ENCODE measurements at regions not wholly inside any gene's neighbourhood (a gene's known extent, or its start where the extent isn't known, plus 50 kb on each side); places are given as distances from the start of the nearest gene placed in this dataset.
"Not testable (repeated sequence)": the region's sequence is repeated elsewhere in the genome, so short reads cannot be mapped to it uniquely, and the experiment has no call there.

DNA sequence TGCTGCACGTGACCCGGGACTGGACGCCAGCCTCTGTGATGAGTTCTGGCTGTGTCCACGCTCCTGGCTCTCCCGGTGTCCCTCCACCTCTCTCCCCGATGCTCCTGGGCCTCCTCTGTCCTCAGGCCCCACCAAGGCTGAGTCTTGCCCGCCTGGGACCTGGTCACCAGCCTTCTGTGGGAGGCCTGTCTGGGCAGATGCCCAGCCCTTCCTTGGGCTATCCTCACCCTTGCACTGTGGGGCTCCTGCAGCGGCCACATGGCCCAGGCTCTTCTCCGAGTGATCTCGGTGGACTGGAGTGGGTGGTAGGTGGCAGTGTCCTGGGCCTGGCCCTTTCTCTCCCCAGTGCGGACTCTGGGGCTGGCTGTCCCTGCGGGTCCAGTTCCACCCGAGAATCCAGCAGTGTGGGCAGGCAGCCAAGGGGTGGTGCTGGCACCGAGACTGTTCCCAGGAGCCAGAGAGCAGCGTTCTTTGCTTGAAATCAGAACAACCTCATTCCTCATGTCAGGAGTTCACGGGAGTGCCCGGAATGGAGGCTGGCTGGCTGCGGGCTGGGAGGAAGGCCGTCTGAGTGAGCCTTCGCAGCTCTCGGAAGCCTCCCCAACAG is 94.6 kb downstream of the TMEM121 start:
- not testable (repeated sequence) for H3K9me3 ChIP-seq (ENCODE audit: insufficient read depth, low read length); DNase-seq (ENCODE audit: low read depth, low spot score); H3K4me1 ChIP-seq (ENCODE audit: insufficient read depth, insufficient read length); H3K36me3 ChIP-seq (ENCODE audit: insufficient read depth, insufficient read length, low read length); H3K9ac ChIP-seq (ENCODE audit: insufficient read length, low read depth); H3K4me3 ChIP-seq (ENCODE audit: insufficient read length, low read depth); H3K27me3 ChIP-seq (ENCODE audit: insufficient read depth, insufficient read length)

DNA sequence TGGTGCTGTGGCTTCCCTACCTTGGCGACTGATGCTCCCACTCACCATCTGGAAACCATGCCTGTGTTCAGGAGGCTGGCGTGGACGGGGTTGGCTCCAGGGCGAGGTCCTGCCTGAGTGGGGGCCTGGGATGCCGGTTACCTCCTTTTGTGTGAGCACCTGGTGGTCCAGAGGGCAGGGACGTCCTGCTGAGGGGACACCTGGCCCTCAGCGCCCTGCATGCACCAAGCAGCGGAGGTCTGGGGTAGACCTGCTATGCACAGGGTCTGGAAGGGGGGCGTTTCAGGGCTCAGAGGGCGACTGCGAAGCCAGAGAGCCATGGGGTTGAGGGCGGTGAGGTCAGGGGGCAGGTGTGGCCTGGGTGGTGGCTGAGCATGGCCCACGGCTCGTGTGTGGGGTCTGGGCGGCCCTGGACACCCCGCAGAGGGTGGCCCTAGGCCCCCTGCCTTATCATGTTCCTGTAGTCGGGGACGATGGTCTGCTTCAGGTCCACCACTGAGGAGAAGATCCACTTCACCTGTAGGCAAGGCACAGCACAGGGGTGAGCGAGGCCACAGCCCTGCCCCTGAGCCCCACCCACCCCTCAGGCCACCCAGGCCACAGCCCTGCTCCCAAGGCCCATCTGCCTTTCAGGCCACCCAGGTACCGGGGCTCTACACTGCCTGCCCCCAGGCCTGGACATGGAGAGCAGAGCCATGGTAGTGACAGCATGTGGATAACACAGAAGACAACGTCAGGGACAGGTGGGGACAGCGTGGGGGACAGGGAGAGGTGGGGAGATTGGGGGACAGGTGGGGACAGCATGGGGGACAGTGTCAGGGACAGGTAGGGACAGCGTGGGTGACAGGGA is 95.3 kb downstream of the TMEM121 start:
- H3K9me3 ChIP-seq (ENCODE audit: insufficient read depth, low read length) = not testable (repeated sequence)

GRCh38 chr14:105622329-105622955 is 96.1 kb downstream of the TMEM121 start:
- no peaks in the 10 kb centered on the region for H3K36me3 ChIP-seq (ENCODE audit: insufficient read depth, insufficient read length, low read length)
- no peaks in the 10 kb centered on the region for H3K9me3 ChIP-seq (ENCODE audit: insufficient read depth, low read length)
- no peak for DNase-seq (ENCODE audit: low read depth, low spot score)
- no peak overlapping the region for H3K9ac ChIP-seq (ENCODE audit: insufficient read length, low read depth)
- no peak for TF ChIP-seq SUZ12 (IDR thresholded peaks at IDR 0.05; ENCODE audit: extremely low read depth, insufficient read depth, insufficient read length)
- no peak for TF ChIP-seq ZNF274 (IDR thresholded peaks at IDR 0.05; ENCODE audit: low read depth, low read length)
- TF ChIP-seq YY1 (IDR thresholded peaks at IDR 0.05; ENCODE audit: insufficient read depth, insufficient read length) = no peak
- no peaks in the 10 kb centered on the region for H3K4me1 ChIP-seq (ENCODE audit: insufficient read depth, insufficient read length)
- H3K27me3 ChIP-seq (ENCODE audit: insufficient read depth, insufficient read length) = no peaks in the 10 kb centered on the region
- no peak overlapping the region for H3K4me3 ChIP-seq (ENCODE audit: insufficient read length, low read depth)

More for the DNA sequence above, 95.3 kb downstream of the TMEM121 start:
- not testable (repeated sequence) for H3K9ac ChIP-seq (ENCODE audit: insufficient read length, low read depth); H3K36me3 ChIP-seq (ENCODE audit: insufficient read depth, insufficient read length, low read length); H3K4me1 ChIP-seq (ENCODE audit: insufficient read depth, insufficient read length); H3K27me3 ChIP-seq (ENCODE audit: insufficient read depth, insufficient read length); DNase-seq (ENCODE audit: low read depth, low spot score); H3K4me3 ChIP-seq (ENCODE audit: insufficient read length, low read depth)

- not testable (repeated sequence) for H3K36me3 ChIP-seq (ENCODE audit: insufficient read depth, insufficient read length, low read length); H3K4me3 ChIP-seq (ENCODE audit: insufficient read length, low read depth); H3K9me3 ChIP-seq (ENCODE audit: insufficient read depth, low read length); H3K4me1 ChIP-seq (ENCODE audit: insufficient read depth, insufficient read length); H3K27me3 ChIP-seq (ENCODE audit: insufficient read depth, insufficient read length); DNase-seq (ENCODE audit: low read depth, low spot score); H3K9ac ChIP-seq (ENCODE audit: insufficient read length, low read depth)
Observed at GRCh38 chr14:105623178-105623577, 96.8 kb downstream of the TMEM121 start.

GRCh38 chr14:105624346-105624745 is 98.0 kb downstream of the TMEM121 start:
- not testable (repeated sequence) for H3K4me3 ChIP-seq (ENCODE audit: insufficient read length, low read depth); H3K27me3 ChIP-seq (ENCODE audit: insufficient read depth, insufficient read length); H3K9ac ChIP-seq (ENCODE audit: insufficient read length, low read depth); H3K4me1 ChIP-seq (ENCODE audit: insufficient read depth, insufficient read length); H3K36me3 ChIP-seq (ENCODE audit: insufficient read depth, insufficient read length, low read length); H3K9me3 ChIP-seq (ENCODE audit: insufficient read depth, low read length); DNase-seq (ENCODE audit: low read depth, low spot score)

DNA sequence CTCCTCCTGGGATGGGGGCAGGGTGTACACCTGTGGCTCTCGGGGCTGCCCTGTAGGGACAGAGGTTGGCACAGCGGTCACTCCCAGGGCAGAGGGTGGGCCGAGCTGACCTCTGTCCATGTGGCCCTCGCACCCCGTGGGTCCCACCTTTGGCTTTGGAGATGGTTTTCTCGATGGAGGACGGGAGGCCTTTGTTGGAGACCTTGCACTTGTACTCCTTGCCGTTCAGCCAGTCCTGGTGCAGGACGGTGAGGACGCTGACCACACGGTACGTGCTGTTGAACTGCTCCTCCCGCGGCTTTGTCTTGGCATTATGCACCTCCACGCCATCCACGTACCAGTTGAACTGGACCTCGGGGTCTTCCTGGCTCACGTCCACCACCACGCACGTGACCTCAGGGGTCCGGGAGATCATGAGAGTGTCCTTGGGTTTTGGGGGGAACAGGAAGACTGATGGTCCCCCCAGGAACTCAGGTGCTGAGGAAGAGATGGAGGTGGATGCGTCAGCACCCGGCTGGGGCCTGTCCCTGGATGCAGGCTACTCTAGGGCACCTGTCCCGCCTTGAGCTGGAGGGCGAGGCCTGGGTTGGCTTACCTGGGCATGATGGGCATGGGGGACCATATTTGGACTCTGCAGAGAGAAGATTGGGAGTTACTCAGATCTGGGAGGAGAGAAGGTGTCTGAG is 98.5 kb downstream of the TMEM121 start:
- H3K27me3 ChIP-seq (ENCODE audit: insufficient read depth, insufficient read length); H3K4me3 ChIP-seq (ENCODE audit: insufficient read length, low read depth); H3K9me3 ChIP-seq (ENCODE audit: insufficient read depth, low read length); H3K9ac ChIP-seq (ENCODE audit: insufficient read length, low read depth); H3K4me1 ChIP-seq (ENCODE audit: insufficient read depth, insufficient read length); DNase-seq (ENCODE audit: low read depth, low spot score); H3K36me3 ChIP-seq (ENCODE audit: insufficient read depth, insufficient read length, low read length): not testable (repeated sequence)

DNA sequence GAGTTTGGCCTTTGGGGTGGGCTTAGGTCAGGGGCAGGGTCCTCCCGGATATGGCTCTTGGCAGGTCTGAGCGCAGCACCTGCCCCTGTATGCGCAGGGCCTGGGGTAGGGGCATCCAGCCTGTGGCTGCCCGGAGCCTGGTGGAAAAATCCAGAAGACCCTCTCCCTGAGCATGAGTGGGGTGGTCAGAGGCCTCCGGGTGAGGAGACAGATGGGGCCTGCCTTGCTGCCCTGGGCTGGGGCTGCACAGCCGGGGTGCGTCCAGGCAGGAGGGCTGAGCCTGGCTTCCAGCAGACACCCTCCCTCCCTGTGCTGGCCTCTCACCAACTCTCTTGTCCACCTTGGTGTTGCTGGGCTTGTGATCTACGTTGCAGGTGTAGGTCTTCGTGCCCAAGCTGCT is 99.1 kb downstream of the TMEM121 start:
- H3K4me1 ChIP-seq (ENCODE audit: insufficient read depth, insufficient read length); H3K36me3 ChIP-seq (ENCODE audit: insufficient read depth, insufficient read length, low read length); H3K9me3 ChIP-seq (ENCODE audit: insufficient read depth, low read length); DNase-seq (ENCODE audit: low read depth, low spot score); H3K27me3 ChIP-seq (ENCODE audit: insufficient read depth, insufficient read length); H3K4me3 ChIP-seq (ENCODE audit: insufficient read length, low read depth); H3K9ac ChIP-seq (ENCODE audit: insufficient read length, low read depth): not testable (repeated sequence)

- H3K4me1 ChIP-seq (ENCODE audit: insufficient read depth, insufficient read length); H3K36me3 ChIP-seq (ENCODE audit: insufficient read depth, insufficient read length, low read length); DNase-seq (ENCODE audit: low read depth, low spot score); H3K27me3 ChIP-seq (ENCODE audit: insufficient read depth, insufficient read length); H3K9ac ChIP-seq (ENCODE audit: insufficient read length, low read depth); H3K9me3 ChIP-seq (ENCODE audit: insufficient read depth, low read length); H3K4me3 ChIP-seq (ENCODE audit: insufficient read length, low read depth): not testable (repeated sequence)
Observed at GRCh38 chr14:105626111-105626510, 99.7 kb downstream of the TMEM121 start.

DNA sequence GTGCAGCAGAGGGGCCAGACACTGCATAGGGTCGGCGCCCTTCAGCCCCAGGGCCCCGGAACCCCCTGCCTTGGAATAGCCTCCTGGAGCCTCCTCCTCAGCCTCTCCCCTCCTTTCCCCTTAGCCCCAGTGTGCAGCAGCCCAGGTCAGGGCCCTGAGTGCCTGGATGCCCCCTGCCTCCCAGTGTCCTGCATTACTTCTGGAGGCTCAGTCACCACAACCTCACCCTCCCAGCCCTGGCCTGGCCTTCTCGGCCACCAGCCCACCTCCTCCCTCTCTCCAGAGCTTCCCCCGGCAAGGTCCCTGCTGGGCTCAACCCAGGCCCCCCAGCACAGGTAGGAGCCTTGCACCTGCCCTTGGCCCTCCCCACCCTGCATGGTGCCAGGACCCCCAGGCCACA is 100.3 kb downstream of the TMEM121 start:
- not testable (repeated sequence) for H3K36me3 ChIP-seq (ENCODE audit: insufficient read depth, insufficient read length, low read length); H3K9ac ChIP-seq (ENCODE audit: insufficient read length, low read depth); H3K9me3 ChIP-seq (ENCODE audit: insufficient read depth, low read length); DNase-seq (ENCODE audit: low read depth, low spot score); H3K4me1 ChIP-seq (ENCODE audit: insufficient read depth, insufficient read length); H3K4me3 ChIP-seq (ENCODE audit: insufficient read length, low read depth); H3K27me3 ChIP-seq (ENCODE audit: insufficient read depth, insufficient read length)

- not testable (repeated sequence) for H3K9ac ChIP-seq (ENCODE audit: insufficient read length, low read depth); H3K9me3 ChIP-seq (ENCODE audit: insufficient read depth, low read length); DNase-seq (ENCODE audit: low read depth, low spot score); H3K4me3 ChIP-seq (ENCODE audit: insufficient read length, low read depth); H3K36me3 ChIP-seq (ENCODE audit: insufficient read depth, insufficient read length, low read length); H3K4me1 ChIP-seq (ENCODE audit: insufficient read depth, insufficient read length); H3K27me3 ChIP-seq (ENCODE audit: insufficient read depth, insufficient read length)
Observed at GRCh38 chr14:105627287-105627686, 100.9 kb downstream of the TMEM121 start.

Data from NT2/D1 (cell line).